ENCODE measurements at regions not wholly inside any gene's neighbourhood (a gene's known extent, or its start where the extent isn't known, plus 50 kb on each side); places are given as distances from the start of the nearest gene placed in this dataset.

GRCh38 chr9:135330685-135331590 lies 148.6 kb upstream of the PPP1R26 start:
- no peaks in the 10 kb centered on the region for H3K36me3 ChIP-seq (ENCODE audit: control insufficient read depth, insufficient read depth, low read length)
- H3K27ac ChIP-seq (ENCODE audit: low read length) = no peak overlapping the region
- H3K4me3 ChIP-seq (ENCODE audit: low read length) = no peak overlapping the region
- no CpG with 5 or more reads among the region's 14 CpGs for WGBS (ENCODE audit: insufficient coverage, low lambda C conversion rate)
- no peaks in the 10 kb centered on the region for H3K27me3 ChIP-seq (ENCODE audit: control insufficient read depth, insufficient read depth, low read length)
- no peaks in the 10 kb centered on the region for H3K4me1 ChIP-seq (ENCODE audit: control insufficient read depth, insufficient read depth, low read length)
- no peaks in the 10 kb centered on the region for H3K9me3 ChIP-seq (ENCODE audit: control insufficient read depth, low read depth, low read length)
- DNase-seq = peak in 1 of 2 donors; percentile 29

GRCh38 chr9:135332516-135332915 lies 147.1 kb upstream of the PPP1R26 start:
- no peaks in the 10 kb centered on the region for H3K4me1 ChIP-seq (ENCODE audit: control insufficient read depth, insufficient read depth, low read length)
- no peak overlapping the region for H3K4me3 ChIP-seq (ENCODE audit: low read length)
- no peak overlapping the region for H3K27ac ChIP-seq (ENCODE audit: low read length)
- no peaks in the 10 kb centered on the region for H3K27me3 ChIP-seq (ENCODE audit: control insufficient read depth, insufficient read depth, low read length)
- H3K9me3 ChIP-seq (ENCODE audit: control insufficient read depth, low read depth, low read length) = no peaks in the 10 kb centered on the region
- no peak for DNase-seq
- H3K36me3 ChIP-seq (ENCODE audit: control insufficient read depth, insufficient read depth, low read length) = no peaks in the 10 kb centered on the region
- WGBS (ENCODE audit: insufficient coverage, low lambda C conversion rate) = no CpG with 5 or more reads among the region's 3 CpGs

DNA sequence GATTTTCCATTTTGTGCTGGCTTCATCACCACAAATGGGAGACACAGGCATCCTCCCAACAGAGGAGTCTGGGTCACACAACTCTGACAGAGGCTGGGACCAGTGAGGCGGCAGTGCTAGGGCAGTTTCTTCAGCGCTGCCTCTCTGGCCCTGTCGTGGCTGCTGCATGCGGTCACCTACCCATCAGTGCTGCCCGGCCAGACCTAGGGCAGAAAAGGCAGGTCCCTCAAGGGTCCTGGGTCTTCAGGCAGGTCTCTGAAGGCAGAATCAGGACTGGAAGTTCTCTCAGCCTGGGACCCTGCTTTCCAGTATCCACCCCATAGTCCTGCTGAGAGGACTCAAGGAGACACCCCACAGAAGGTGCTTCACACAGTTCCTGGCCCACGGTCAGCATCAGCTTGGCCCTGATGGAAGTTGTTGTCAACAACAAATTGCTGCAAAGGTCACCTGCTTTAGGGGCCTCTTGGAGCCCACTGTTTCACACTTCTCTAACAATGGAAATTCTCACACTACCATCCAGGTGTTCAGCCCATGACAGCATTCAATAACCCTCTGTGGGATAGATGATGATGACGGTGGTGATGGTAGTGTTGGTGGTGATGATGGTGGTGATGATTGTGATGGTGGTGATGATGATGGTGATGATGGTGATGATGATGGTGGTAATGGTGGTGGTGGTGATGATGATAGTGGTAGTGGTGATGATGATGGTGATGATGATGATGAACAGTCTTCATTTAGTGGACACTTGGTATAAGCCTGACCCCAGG lies 146.4 kb upstream of the PPP1R26 start:
- Histone ChIP-seq H3K9me3 (ENCODE audit: control insufficient read depth, low read depth, low read length) (no peaks in the 10 kb centered on the region), H3K4me1 (ENCODE audit: control insufficient read depth, insufficient read depth, low read length) (no peaks in the 10 kb centered on the region), H3K4me3 (ENCODE audit: low read length) (no peak overlapping the region), H3K27me3 (ENCODE audit: control insufficient read depth, insufficient read depth, low read length) (no peaks in the 10 kb centered on the region), H3K27ac (ENCODE audit: low read length) (no peak overlapping the region), H3K36me3 (ENCODE audit: control insufficient read depth, insufficient read depth, low read length) (no peaks in the 10 kb centered on the region)
- no CpG with 5 or more reads among the region's 7 CpGs for WGBS (ENCODE audit: insufficient coverage, low lambda C conversion rate)
- DNase-seq = no peak

DNA sequence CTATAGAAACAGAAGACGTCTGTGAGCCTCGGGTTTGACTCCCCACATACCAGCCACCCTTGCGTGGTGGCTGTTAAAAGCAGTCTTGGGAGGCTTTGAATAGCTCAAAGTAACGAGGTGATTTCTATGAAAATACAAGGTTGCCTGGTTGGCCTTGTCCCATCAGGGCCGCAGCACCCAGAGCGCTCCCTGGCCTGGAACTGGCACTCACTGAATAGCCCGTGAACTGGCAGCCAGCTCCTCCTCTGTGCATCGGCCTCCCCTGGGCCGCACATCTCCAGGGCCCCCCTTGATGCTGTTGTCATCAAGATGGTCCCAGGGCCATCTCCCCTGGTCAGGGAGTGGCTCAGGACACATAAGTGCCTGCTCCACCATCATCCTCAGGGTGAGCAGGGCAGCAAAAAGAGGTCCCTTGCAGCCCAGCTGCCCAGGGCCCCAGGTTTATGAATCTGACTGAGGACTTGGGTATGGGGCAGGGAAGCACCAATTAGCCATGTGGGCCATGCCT lies 144.6 kb upstream of the PPP1R26 start:
- WGBS (ENCODE audit: insufficient coverage, low lambda C conversion rate) = no CpG with 5 or more reads among the region's 9 CpGs

DNA sequence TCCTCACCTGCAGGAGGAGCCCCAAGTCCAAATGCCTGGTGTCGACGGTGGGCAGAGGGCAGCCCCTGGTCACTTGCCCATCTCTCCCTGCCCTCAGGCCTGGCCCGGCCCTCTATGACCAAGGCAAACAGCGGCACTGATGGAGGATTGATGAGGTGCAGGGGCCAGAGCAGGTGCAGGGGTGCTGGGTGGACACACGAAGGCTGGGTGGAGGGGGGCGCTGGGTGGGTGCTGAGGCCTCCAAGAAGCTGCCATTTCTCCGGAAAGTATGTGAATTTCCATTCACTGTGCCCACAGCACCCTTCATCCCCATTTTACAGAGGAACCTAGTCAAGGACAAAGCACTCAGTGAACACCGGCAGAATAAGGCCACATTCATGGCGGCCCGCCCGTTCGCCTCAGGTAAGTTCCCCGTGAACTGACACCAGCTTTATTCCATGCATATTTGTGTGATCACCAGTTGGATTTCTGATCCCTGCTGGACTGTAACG lies 143.8 kb upstream of the PPP1R26 start:
- no CpG with 5 or more reads among the region's 14 CpGs for WGBS (ENCODE audit: insufficient coverage, low lambda C conversion rate)
- H3K27ac ChIP-seq (ENCODE audit: low read length) = no peak overlapping the region
- no peak for DNase-seq
- H3K9me3 ChIP-seq (ENCODE audit: control insufficient read depth, low read depth, low read length) = no peaks in the 10 kb centered on the region
- peaks cover 5% of the 10 kb centered on the region for H3K27me3 ChIP-seq (ENCODE audit: control insufficient read depth, insufficient read depth, low read length)
- H3K36me3 ChIP-seq (ENCODE audit: control insufficient read depth, insufficient read depth, low read length) = no peaks in the 10 kb centered on the region
- H3K4me3 ChIP-seq (ENCODE audit: low read length) = no peak overlapping the region
- H3K4me1 ChIP-seq (ENCODE audit: control insufficient read depth, insufficient read depth, low read length) = no peaks in the 10 kb centered on the region

More for the DNA sequence above, 144.6 kb upstream of the PPP1R26 start:
- Histone ChIP-seq H3K4me3 (ENCODE audit: low read length) (no peak overlapping the region), H3K4me1 (ENCODE audit: control insufficient read depth, insufficient read depth, low read length) (no peaks in the 10 kb centered on the region), H3K9me3 (ENCODE audit: control insufficient read depth, low read depth, low read length) (no peaks in the 10 kb centered on the region), H3K27ac (ENCODE audit: low read length) (no peak overlapping the region), H3K27me3 (ENCODE audit: control insufficient read depth, insufficient read depth, low read length) (peaks cover 5% of the 10 kb centered on the region), H3K36me3 (ENCODE audit: control insufficient read depth, insufficient read depth, low read length) (no peaks in the 10 kb centered on the region)
- DNase-seq = no peak

DNA sequence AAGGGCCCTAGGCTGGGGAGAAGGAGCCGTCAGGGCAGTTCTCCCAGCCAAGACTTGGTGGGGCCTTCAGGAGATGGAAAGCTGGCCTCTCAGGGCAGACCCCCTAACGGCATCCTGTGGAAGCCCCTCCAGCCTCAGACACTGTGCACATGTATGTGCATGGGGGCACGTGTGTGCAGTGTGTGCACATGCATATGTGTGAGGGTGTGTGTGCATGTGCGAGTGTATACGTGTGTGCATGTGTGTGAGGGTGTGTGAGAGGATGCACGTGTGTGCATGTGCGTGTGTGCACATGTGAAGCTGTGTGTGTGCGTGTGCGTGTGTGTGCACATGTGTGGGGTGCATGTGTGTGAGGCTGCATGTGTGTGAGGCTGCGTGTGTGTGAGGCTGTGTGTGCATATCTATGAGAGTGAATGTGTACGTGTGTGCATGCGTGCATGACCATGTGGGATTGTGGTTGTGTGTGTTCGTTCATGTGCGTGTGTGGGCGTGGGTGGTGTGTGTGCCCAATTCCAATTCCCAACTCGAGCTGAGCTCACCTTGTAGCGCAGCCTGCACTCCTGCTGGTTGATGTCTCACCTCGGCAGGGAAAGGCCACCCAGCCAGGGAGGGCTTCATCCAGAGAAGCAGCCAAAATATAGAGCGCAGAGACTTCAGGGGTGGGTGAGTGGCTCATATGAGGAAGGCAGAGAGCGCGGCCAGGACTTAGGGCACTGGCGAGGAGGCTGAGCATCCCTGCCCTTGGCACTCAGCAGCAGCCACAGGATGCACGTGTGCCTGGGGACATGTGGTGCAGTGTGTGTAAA lies 142.7 kb upstream of the PPP1R26 start:
- DNase-seq = no peak
- no peaks in the 10 kb centered on the region for H3K9me3 ChIP-seq (ENCODE audit: control insufficient read depth, low read depth, low read length)
- peaks cover 13% of the 10 kb centered on the region for H3K27me3 ChIP-seq (ENCODE audit: control insufficient read depth, insufficient read depth, low read length)
- H3K4me3 ChIP-seq (ENCODE audit: low read length) = no peak overlapping the region
- H3K36me3 ChIP-seq (ENCODE audit: control insufficient read depth, insufficient read depth, low read length) = no peaks in the 10 kb centered on the region
- WGBS (ENCODE audit: insufficient coverage, low lambda C conversion rate) = no CpG with 5 or more reads among the region's 23 CpGs
- no peaks in the 10 kb centered on the region for H3K4me1 ChIP-seq (ENCODE audit: control insufficient read depth, insufficient read depth, low read length)
- H3K27ac ChIP-seq (ENCODE audit: low read length) = no peak overlapping the region

- no peaks in the 10 kb centered on the region for H3K36me3 ChIP-seq (ENCODE audit: control insufficient read depth, insufficient read depth, low read length)
- WGBS (ENCODE audit: insufficient coverage, low lambda C conversion rate) = no CpG with 5 or more reads among the region's 14 CpGs
- peaks cover 13% of the 10 kb centered on the region for H3K27me3 ChIP-seq (ENCODE audit: control insufficient read depth, insufficient read depth, low read length)
- no peaks in the 10 kb centered on the region for H3K9me3 ChIP-seq (ENCODE audit: control insufficient read depth, low read depth, low read length)
- H3K27ac ChIP-seq (ENCODE audit: low read length) = no peak overlapping the region
- no peak for DNase-seq
- H3K4me3 ChIP-seq (ENCODE audit: low read length) = no peak overlapping the region
- H3K4me1 ChIP-seq (ENCODE audit: control insufficient read depth, insufficient read depth, low read length) = no peaks in the 10 kb centered on the region
Observed at GRCh38 chr9:135338546-135338945, 141.0 kb upstream of the PPP1R26 start.

DNA sequence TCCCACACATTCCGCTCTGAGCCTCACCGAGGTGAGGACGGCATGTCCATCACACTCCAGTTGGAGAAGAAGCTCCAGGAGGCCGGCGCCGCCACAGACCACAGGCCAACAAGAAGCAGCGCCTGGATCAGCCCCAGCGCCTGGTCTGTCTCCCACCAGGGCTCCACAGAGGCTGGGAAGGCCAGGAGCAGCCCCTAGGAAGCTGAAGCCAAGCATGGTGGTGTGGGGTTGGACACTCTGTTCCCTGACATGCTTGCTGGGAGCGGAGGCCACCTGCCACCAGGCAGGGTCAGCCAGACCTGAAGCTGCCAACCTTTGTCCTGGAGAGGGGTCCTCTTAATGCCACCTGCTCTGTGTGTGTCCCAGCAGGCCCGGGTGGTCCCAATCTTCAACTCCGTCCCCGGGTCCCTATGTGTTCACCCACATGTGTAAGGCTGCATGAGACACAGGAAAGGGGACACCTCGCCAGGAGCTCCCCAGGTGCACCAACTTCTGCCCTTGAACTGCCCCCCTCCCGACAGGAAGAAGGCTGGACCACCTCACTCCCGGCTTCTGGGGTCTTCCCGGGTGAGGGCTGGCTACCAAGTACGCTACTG lies 140.1 kb upstream of the PPP1R26 start:
- DNase-seq = no peak
- 80% methylated on average over 1 of the region's 17 CpGs for WGBS (ENCODE audit: insufficient coverage, low lambda C conversion rate)

GRCh38 chr9:135340143-135340655 lies 139.4 kb upstream of the PPP1R26 start:
- 35% methylated on average over 5 of the region's 12 CpGs for WGBS (ENCODE audit: insufficient coverage, low lambda C conversion rate)
- no peaks in the 10 kb centered on the region for H3K36me3 ChIP-seq (ENCODE audit: control insufficient read depth, insufficient read depth, low read length)
- H3K9me3 ChIP-seq (ENCODE audit: control insufficient read depth, low read depth, low read length) = no peaks in the 10 kb centered on the region
- DNase-seq = no peak
- peaks cover 13% of the 10 kb centered on the region for H3K27me3 ChIP-seq (ENCODE audit: control insufficient read depth, insufficient read depth, low read length)
- no peaks in the 10 kb centered on the region for H3K4me1 ChIP-seq (ENCODE audit: control insufficient read depth, insufficient read depth, low read length)
- H3K27ac ChIP-seq (ENCODE audit: low read length) = no peak overlapping the region
- no peak overlapping the region for H3K4me3 ChIP-seq (ENCODE audit: low read length)

More for the DNA sequence above, 140.1 kb upstream of the PPP1R26 start:
- Histone ChIP-seq H3K36me3 (ENCODE audit: control insufficient read depth, insufficient read depth, low read length) (no peaks in the 10 kb centered on the region), H3K4me3 (ENCODE audit: low read length) (no peak overlapping the region), H3K9me3 (ENCODE audit: control insufficient read depth, low read depth, low read length) (no peaks in the 10 kb centered on the region), H3K4me1 (ENCODE audit: control insufficient read depth, insufficient read depth, low read length) (no peaks in the 10 kb centered on the region), H3K27me3 (ENCODE audit: control insufficient read depth, insufficient read depth, low read length) (peaks cover 13% of the 10 kb centered on the region), H3K27ac (ENCODE audit: low read length) (no peak overlapping the region)

Measured in large intestine (tissue), 3 donors.